Cardiac muscle cell (in vitro differentiated cells and primary cell): ENCODE measurements at regions not wholly inside any gene's neighbourhood (a gene's known extent, or its start where the extent isn't known, plus 50 kb on each side); places are given as distances from the start of the nearest gene placed in this dataset.

Experiments used
- DNase-seq, 2 donors: peaks; one replicate each; pipeline versions ENCODE4 v3.0.0 to v3.0.0-alpha.2; 2010 to 2017; ENCODE audit warnings: low read depth in 1 of 2, low spot score in 1 of 2
- H3K27ac ChIP-seq: fragments of 200-600 bp; sonication (generic); 2 replicates; pipeline ENCODE4 v1.5.1; 2016
- H3K27me3 ChIP-seq: fragments of 200-600 bp; sonication (generic); 2 replicates; pipeline ENCODE4 v1.6.0; 2016; ENCODE audit warnings: control low read depth
- H3K36me3 ChIP-seq: fragments of 200-600 bp; sonication (generic); 2 replicates; pipeline ENCODE4 v1.5.1; 2016; ENCODE audit warnings: control low read depth
- H3K4me1 ChIP-seq: fragments of 200-600 bp; sonication (generic); 2 replicates; pipeline ENCODE4 v1.8.1; 2017; ENCODE audit warnings: low read depth, mild to moderate bottlenecking, mixed run types
- H3K4me3 ChIP-seq: fragments of 200-600 bp; sonication (generic); 2 replicates; pipeline ENCODE4 v1.5.1; 2016; ENCODE audit warnings: mild to moderate bottlenecking
- H3K9me3 ChIP-seq: fragments of 200-600 bp; sonication (generic); 2 replicates; pipeline ENCODE4 v1.5.1; 2017; ENCODE audit warnings: low read depth, mild to moderate bottlenecking, control low read depth
- CTCF ChIP-seq: IDR thresholded peaks from 2 replicates; pipeline ENCODE4 v1.5.1; 2012; ENCODE audit warnings: low read depth, mild to moderate bottlenecking, low read length

- Histone ChIP-seq H3K27ac (peak overlapping the region; percentile 73), H3K36me3 (no peaks in the 10 kb centered on the region), H3K4me1 (peaks cover 16% of the 10 kb centered on the region), H3K4me3 (no peak overlapping the region), H3K9me3 (no peaks in the 10 kb centered on the region), H3K27me3 (no peaks in the 10 kb centered on the region)
- no peak for TF ChIP-seq CTCF
- no peak for DNase-seq
Observed at GRCh38 chr5:4532705-4533080, 607.4 kb upstream of the ADAMTS16 start.

- H3K9me3 ChIP-seq = no peaks in the 10 kb centered on the region
- no peak for TF ChIP-seq CTCF
- H3K4me3 ChIP-seq = no peak overlapping the region
- H3K27ac ChIP-seq = no peak overlapping the region
- no peak for DNase-seq
- no peaks in the 10 kb centered on the region for H3K27me3 ChIP-seq
- peaks cover 16% of the 10 kb centered on the region for H3K4me1 ChIP-seq
- no peaks in the 10 kb centered on the region for H3K36me3 ChIP-seq
Observed at GRCh38 chr5:4533457-4534105, 606.5 kb upstream of the ADAMTS16 start.

- Histone ChIP-seq H3K36me3 (no peaks in the 10 kb centered on the region), H3K4me1 (peaks cover 3% of the 10 kb centered on the region), H3K4me3 (no peak overlapping the region)
Observed at GRCh38 chr5:4537489-4537888, 602.6 kb upstream of the ADAMTS16 start.

GRCh38 chr5:4540375-4541173 lies 599.6 kb upstream of the ADAMTS16 start:
- Histone ChIP-seq H3K4me3 (no peak overlapping the region), H3K36me3 (no peaks in the 10 kb centered on the region), H3K27ac (no peak overlapping the region), H3K4me1 (peaks cover 22% of the 10 kb centered on the region), H3K27me3 (no peaks in the 10 kb centered on the region), H3K9me3 (no peaks in the 10 kb centered on the region)
- DNase-seq = no peak
- TF ChIP-seq CTCF = no peak

More at GRCh38 chr5:4537489-4537888, 602.6 kb upstream of the ADAMTS16 start:
- Histone ChIP-seq H3K27me3 (no peaks in the 10 kb centered on the region), H3K27ac (no peak overlapping the region), H3K9me3 (no peaks in the 10 kb centered on the region)
- no peak for DNase-seq
- no peak for TF ChIP-seq CTCF

GRCh38 chr5:4541334-4541733 lies 598.8 kb upstream of the ADAMTS16 start:
- no peak for DNase-seq
- no peak overlapping the region for H3K27ac ChIP-seq
- H3K9me3 ChIP-seq = no peaks in the 10 kb centered on the region
- H3K36me3 ChIP-seq = no peaks in the 10 kb centered on the region
- H3K4me1 ChIP-seq = peaks cover 24% of the 10 kb centered on the region
- no peak overlapping the region for H3K4me3 ChIP-seq
- H3K27me3 ChIP-seq = no peaks in the 10 kb centered on the region
- no peak for TF ChIP-seq CTCF
